Neural cell (in vitro differentiated cells): ENCODE measurements at regions not wholly inside any gene's neighbourhood (a gene's known extent, or its start where the extent isn't known, plus 50 kb on each side); places are given as distances from the start of the nearest gene placed in this dataset.

Experiments
- H2AFZ ChIP-seq: fragments of 200-600, 300-800 bp; sonication (generic), shearing (Covaris generic); 2 replicates; pipeline ENCODE4 v1.6.0; 2014; ENCODE audit warnings: low read depth, mild to moderate bottlenecking, antibody characterized with exemption, low read length, moderate library complexity
- H3F3A ChIP-seq: fragments of 200-600 bp; shearing (Covaris generic); 2 replicates; pipeline ENCODE4 v1.6.1; 2016; ENCODE audit warnings: mild to moderate bottlenecking, moderate library complexity, mixed read lengths, antibody characterized with exemption, low read length; ENCODE audit not compliant: insufficient read depth, poor library complexity, severe bottlenecking
- H3K27ac ChIP-seq: fragments of 200-600, 300-800 bp; sonication (generic), shearing (Covaris generic); 2 replicates; pipeline ENCODE4 v1.5.1; 2014; ENCODE audit warnings: mild to moderate bottlenecking, low read length, moderate library complexity
- H3K27me3 ChIP-seq: fragments of 300-800, 200-600 bp; sonication (generic), shearing (Covaris generic); 2 replicates; pipeline ENCODE4 v1.6.0; 2014; ENCODE audit warnings: mild to moderate bottlenecking, low read depth, low read length, moderate library complexity; ENCODE audit not compliant: insufficient read depth
- H3K36me3 ChIP-seq: fragments of 300-800, 200-600 bp; sonication (generic), shearing (Covaris generic); 2 replicates; pipeline ENCODE4 v1.5.1; 2014; ENCODE audit warnings: mild to moderate bottlenecking, antibody characterized with exemption, low read length, moderate library complexity; ENCODE audit not compliant: insufficient read depth
- H3K4me2 ChIP-seq: fragments of 300-800, 200-600 bp; sonication (generic), shearing (Covaris generic); 2 replicates; pipeline ENCODE4 v1.6.0; 2014; ENCODE audit warnings: mild to moderate bottlenecking, low read length
- H3K4me3 ChIP-seq: fragments of 300-800, 200-600 bp; sonication (generic), shearing (Covaris generic); 2 replicates; pipeline ENCODE4 v1.5.1; 2014; ENCODE audit warnings: mild to moderate bottlenecking, low read length, moderate library complexity
- H3K79me2 ChIP-seq: fragments of 200-600 bp; shearing (Covaris generic); replicated peaks from 2 replicates; pipeline ENCODE4 v1.6.0; 2014; ENCODE audit warnings: mild to moderate bottlenecking, low read length, moderate library complexity; ENCODE audit not compliant: insufficient read depth
- H3K9ac ChIP-seq: fragments of 300-800, 200-600 bp; sonication (generic), shearing (Covaris generic); 2 replicates; pipeline ENCODE4 v1.6.1; 2016; ENCODE audit warnings: mild to moderate bottlenecking, low read length, mixed read lengths
- H3K9me2 ChIP-seq: fragments of 200-600 bp; shearing (Covaris generic); 2 replicates; pipeline ENCODE4 v1.6.1; 2016; ENCODE audit warnings: mild to moderate bottlenecking, low read length, mixed read lengths; ENCODE audit not compliant: insufficient read depth
- H3K9me3 ChIP-seq: fragments of 200-600, 300-800 bp; sonication (generic), shearing (Covaris generic); 2 replicates; pipeline ENCODE4 v1.6.1; 2016; ENCODE audit warnings: mild to moderate bottlenecking, mixed run types, low read length, moderate library complexity, mixed read lengths
- H4K20me1 ChIP-seq: fragments of 200-600 bp; shearing (Covaris generic); 2 replicates; pipeline ENCODE4 v1.6.1; 2016; ENCODE audit warnings: mild to moderate bottlenecking, mixed run types; ENCODE audit not compliant: insufficient read depth
- EP300 ChIP-seq: fragments of 450-650 bp; conservative IDR thresholded peaks from 2 replicates; pipeline ENCODE4 v1.6.1; 2014; ENCODE audit warnings: antibody characterized with exemption, mild to moderate bottlenecking, moderate library complexity; ENCODE audit not compliant: poor library complexity, severe bottlenecking
- EZH2 ChIP-seq: fragments of 200-600, 300-800 bp; shearing (Covaris generic), sonication (generic); IDR thresholded peaks from 2 replicates; pipeline ENCODE4 v1.6.1; 2014; ENCODE audit warnings: antibody characterized with exemption, low read length, borderline replicate concordance, mild to moderate bottlenecking; ENCODE audit not compliant: insufficient read depth, poor library complexity, severe bottlenecking
- MXI1 ChIP-seq: fragments of 450-650 bp; conservative IDR thresholded peaks from 2 replicates; pipeline ENCODE4 v1.6.1; 2014; ENCODE audit warnings: antibody characterized with exemption, mild to moderate bottlenecking; ENCODE audit not compliant: poor library complexity, severe bottlenecking
- POLR2AphosphoS5 ChIP-seq: IDR thresholded peaks from 2 replicates; pipeline ENCODE4 v1.6.1; 2012
- RAD21 ChIP-seq: fragments of 450-650 bp; conservative IDR thresholded peaks from 2 replicates; pipeline ENCODE4 v1.6.1; 2014; ENCODE audit warnings: antibody characterized with exemption, mild to moderate bottlenecking, moderate library complexity
- SMC3 ChIP-seq: fragments of 450-650 bp; conservative IDR thresholded peaks from 2 replicates; pipeline ENCODE4 v1.6.1; 2014; ENCODE audit warnings: antibody characterized with exemption, mild to moderate bottlenecking, moderate library complexity; ENCODE audit not compliant: poor library complexity
- TAF1 ChIP-seq: IDR thresholded peaks from 2 replicates; pipeline ENCODE4 v1.6.1; 2012; ENCODE audit warnings: low read depth
- TF ChIP-seq, protein P1 (sequence below): fragments of 450-650 bp; IDR thresholded peaks from 2 replicates; pipeline ENCODE4 v1.5.1; 2014; ENCODE audit warnings: antibody characterized with exemption, mild to moderate bottlenecking, moderate library complexity; ENCODE audit not compliant: poor library complexity, severe bottlenecking
- TF ChIP-seq, protein P2 (sequence below): IDR thresholded peaks from 2 replicates; pipeline ENCODE4 v1.6.1; 2012; ENCODE audit warnings: borderline replicate concordance

DNA sequence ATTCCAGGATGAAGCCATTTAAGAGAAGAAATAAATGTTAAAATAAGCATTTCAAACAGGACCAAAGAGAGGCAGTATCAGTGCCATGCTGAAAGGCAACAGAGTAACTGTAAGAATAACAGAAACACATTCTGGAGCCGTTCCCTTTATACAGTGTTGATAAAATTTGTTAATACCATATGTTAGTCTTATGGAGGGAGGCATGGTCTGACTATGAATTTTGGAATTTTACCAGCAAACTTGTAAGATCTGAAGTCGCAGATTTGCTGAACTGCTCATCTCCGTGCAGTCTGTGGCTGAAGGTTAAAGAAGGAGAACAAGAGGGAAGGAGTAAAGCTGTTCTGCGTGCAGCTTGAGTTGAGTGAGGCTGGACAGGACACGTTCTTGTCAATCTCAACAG lies 508.4 kb downstream of the NFIB start:
- H3K36me3 ChIP-seq, result no peaks in the 10 kb centered on the region
- H3F3A ChIP-seq, result no peaks in the 10 kb centered on the region
- TF ChIP-seq RAD21 (no peak), MXI1 (no peak), SMC3 (no peak), POLR2AphosphoS5 (no peak), EZH2 (no peak), EP300 (no peak), TAF1 (no peak)
- TF ChIP-seq, protein P1, sequence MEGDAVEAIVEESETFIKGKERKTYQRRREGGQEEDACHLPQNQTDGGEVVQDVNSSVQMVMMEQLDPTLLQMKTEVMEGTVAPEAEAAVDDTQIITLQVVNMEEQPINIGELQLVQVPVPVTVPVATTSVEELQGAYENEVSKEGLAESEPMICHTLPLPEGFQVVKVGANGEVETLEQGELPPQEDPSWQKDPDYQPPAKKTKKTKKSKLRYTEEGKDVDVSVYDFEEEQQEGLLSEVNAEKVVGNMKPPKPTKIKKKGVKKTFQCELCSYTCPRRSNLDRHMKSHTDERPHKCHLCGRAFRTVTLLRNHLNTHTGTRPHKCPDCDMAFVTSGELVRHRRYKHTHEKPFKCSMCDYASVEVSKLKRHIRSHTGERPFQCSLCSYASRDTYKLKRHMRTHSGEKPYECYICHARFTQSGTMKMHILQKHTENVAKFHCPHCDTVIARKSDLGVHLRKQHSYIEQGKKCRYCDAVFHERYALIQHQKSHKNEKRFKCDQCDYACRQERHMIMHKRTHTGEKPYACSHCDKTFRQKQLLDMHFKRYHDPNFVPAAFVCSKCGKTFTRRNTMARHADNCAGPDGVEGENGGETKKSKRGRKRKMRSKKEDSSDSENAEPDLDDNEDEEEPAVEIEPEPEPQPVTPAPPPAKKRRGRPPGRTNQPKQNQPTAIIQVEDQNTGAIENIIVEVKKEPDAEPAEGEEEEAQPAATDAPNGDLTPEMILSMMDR, result no peak
- TF ChIP-seq, protein P2, sequence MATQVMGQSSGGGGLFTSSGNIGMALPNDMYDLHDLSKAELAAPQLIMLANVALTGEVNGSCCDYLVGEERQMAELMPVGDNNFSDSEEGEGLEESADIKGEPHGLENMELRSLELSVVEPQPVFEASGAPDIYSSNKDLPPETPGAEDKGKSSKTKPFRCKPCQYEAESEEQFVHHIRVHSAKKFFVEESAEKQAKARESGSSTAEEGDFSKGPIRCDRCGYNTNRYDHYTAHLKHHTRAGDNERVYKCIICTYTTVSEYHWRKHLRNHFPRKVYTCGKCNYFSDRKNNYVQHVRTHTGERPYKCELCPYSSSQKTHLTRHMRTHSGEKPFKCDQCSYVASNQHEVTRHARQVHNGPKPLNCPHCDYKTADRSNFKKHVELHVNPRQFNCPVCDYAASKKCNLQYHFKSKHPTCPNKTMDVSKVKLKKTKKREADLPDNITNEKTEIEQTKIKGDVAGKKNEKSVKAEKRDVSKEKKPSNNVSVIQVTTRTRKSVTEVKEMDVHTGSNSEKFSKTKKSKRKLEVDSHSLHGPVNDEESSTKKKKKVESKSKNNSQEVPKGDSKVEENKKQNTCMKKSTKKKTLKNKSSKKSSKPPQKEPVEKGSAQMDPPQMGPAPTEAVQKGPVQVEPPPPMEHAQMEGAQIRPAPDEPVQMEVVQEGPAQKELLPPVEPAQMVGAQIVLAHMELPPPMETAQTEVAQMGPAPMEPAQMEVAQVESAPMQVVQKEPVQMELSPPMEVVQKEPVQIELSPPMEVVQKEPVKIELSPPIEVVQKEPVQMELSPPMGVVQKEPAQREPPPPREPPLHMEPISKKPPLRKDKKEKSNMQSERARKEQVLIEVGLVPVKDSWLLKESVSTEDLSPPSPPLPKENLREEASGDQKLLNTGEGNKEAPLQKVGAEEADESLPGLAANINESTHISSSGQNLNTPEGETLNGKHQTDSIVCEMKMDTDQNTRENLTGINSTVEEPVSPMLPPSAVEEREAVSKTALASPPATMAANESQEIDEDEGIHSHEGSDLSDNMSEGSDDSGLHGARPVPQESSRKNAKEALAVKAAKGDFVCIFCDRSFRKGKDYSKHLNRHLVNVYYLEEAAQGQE, result no peak
- no peaks in the 10 kb centered on the region for H3K79me2 ChIP-seq
- no peaks in the 10 kb centered on the region for H3K9me3 ChIP-seq
- H4K20me1 ChIP-seq, result no peaks in the 10 kb centered on the region
- H3K9ac ChIP-seq, result no peak overlapping the region
- no peak overlapping the region for H2AFZ ChIP-seq
- H3K27me3 ChIP-seq, result no peaks in the 10 kb centered on the region
- H3K4me3 ChIP-seq, result no peak overlapping the region
- no peak overlapping the region for H3K27ac ChIP-seq
- H3K4me2 ChIP-seq, result no peak overlapping the region
- no peaks in the 10 kb centered on the region for H3K9me2 ChIP-seq

DNA sequence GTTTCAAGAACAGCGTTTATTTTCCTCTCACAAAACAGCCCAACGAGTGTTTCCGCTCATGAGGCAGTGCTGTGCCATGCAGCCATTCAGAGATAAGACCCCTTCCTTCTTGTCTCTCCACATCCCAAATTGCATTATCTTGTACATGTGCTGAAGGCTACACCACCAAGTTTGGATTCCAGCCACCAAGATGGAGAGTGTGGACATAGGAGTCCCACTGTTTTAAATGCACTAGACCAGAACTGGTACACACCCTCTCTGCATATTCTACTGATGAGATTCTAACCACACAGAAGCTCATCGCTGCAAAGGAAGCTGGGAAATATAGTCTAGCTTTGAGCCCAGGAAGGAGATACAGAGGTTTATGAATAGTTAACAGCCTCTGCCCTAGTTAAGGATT lies 509.4 kb downstream of the NFIB start:
- Histone ChIP-seq H3K9me2 (no peaks in the 10 kb centered on the region), H2AFZ (no peak overlapping the region), H3K4me3 (no peak overlapping the region)

More for the DNA sequence above, 509.4 kb downstream of the NFIB start:
- Histone ChIP-seq H3K79me2 (no peaks in the 10 kb centered on the region), H3K27ac (no peak overlapping the region), H3K4me2 (no peak overlapping the region), H3K9me3 (no peaks in the 10 kb centered on the region), H4K20me1 (no peaks in the 10 kb centered on the region), H3K9ac (no peak overlapping the region), H3K27me3 (no peaks in the 10 kb centered on the region), H3K36me3 (no peaks in the 10 kb centered on the region), H3F3A (no peaks in the 10 kb centered on the region)
- TF ChIP-seq, protein P1, result no peak
- TF ChIP-seq POLR2AphosphoS5, result no peak
- TF ChIP-seq SMC3, result no peak
- TF ChIP-seq TAF1, result no peak
- TF ChIP-seq RAD21, result no peak
- TF ChIP-seq EZH2, result no peak
- TF ChIP-seq MXI1, result no peak
- no peak for TF ChIP-seq EP300
- TF ChIP-seq, protein P2, result no peak
